Fibroblast of lung (primary cell): ENCODE measurements at regions not wholly inside any gene's neighbourhood (a gene's known extent, or its start where the extent isn't known, plus 50 kb on each side); places are given as distances from the start of the nearest gene placed in this dataset.

Experiments
- DNase-seq, 2 donors: peaks; one replicate each; pipeline versions ENCODE4 v3.0.0 to v3.0.0-alpha.2; 2010; ENCODE audit warnings: low read depth in 2 of 2
- H2AFZ ChIP-seq: 2 replicates; pipeline ENCODE4 v1.5.1; 2012; ENCODE audit warnings: low read length, control low read depth, inconsistent platforms
- H3K27ac ChIP-seq: 2 replicates; pipeline ENCODE4 v1.5.1; 2011; ENCODE audit warnings: low read length, control low read depth; ENCODE audit not compliant: insufficient read depth
- H3K27me3 ChIP-seq: 2 replicates; pipeline ENCODE4 v1.5.1; 2011; ENCODE audit warnings: mild to moderate bottlenecking, low read length; ENCODE audit not compliant: control insufficient read depth, insufficient read depth
- H3K36me3 ChIP-seq: 2 replicates; pipeline ENCODE4 v1.5.1; 2011; ENCODE audit warnings: low read length; ENCODE audit not compliant: control insufficient read depth, insufficient read depth
- H3K4me1 ChIP-seq: 2 replicates; pipeline ENCODE4 v1.5.1; 2011; ENCODE audit warnings: low read length; ENCODE audit not compliant: control insufficient read depth, insufficient read depth; ENCODE audit errors: extremely low read depth
- H3K4me2 ChIP-seq: 2 replicates; pipeline ENCODE4 v1.5.1; 2011; ENCODE audit warnings: low read length, control low read depth; ENCODE audit not compliant: insufficient read depth; ENCODE audit errors: extremely low read depth
- H3K4me3 ChIP-seq, 4 experiments: fragments of 200-600 bp in 1 of 4; sonication (generic) in 1 of 4; replicated peaks in 1 of 4; 2 replicates each; pipeline ENCODE4 v1.5.1; 2011 to 2016; ENCODE audit warnings: low read length in 4 of 4, low read depth in 3 of 4, mild to moderate bottlenecking in 3 of 4, control low read depth in 2 of 4, inconsistent platforms in 1 of 4, mixed read lengths in 1 of 4; ENCODE audit not compliant: insufficient read depth in 1 of 4; ENCODE audit errors: control extremely low read depth in 1 of 4
- H3K79me2 ChIP-seq: 2 replicates; pipeline ENCODE4 v1.5.1; 2012; ENCODE audit warnings: mild to moderate bottlenecking, low read length, inconsistent platforms; ENCODE audit not compliant: control insufficient read depth, insufficient read depth
- H3K9ac ChIP-seq: 2 replicates; pipeline ENCODE4 v1.5.1; 2011; ENCODE audit warnings: mild to moderate bottlenecking, low read length, control low read depth; ENCODE audit not compliant: insufficient read depth
- H3K9me3 ChIP-seq: 2 replicates; pipeline ENCODE4 v1.5.1; 2012; ENCODE audit warnings: low read depth, low read length; ENCODE audit not compliant: control insufficient read depth, insufficient read depth
- H4K20me1 ChIP-seq: 2 replicates; pipeline ENCODE4 v1.5.1; 2011; ENCODE audit warnings: low read length; ENCODE audit not compliant: control insufficient read depth, insufficient read depth; ENCODE audit errors: extremely low read depth
- EZH2 ChIP-seq: IDR thresholded peaks from 2 replicates; pipeline ENCODE4 v1.5.1; 2012; ENCODE audit warnings: low read length, control low read depth, mild to moderate bottlenecking; ENCODE audit errors: missing control alignments
- TF ChIP-seq, protein P1 (sequence below), 2 donors: IDR thresholded peaks in 1 of 2; conservative IDR thresholded peaks in 1 of 2; 1 replicate in 1 of 2; 2 replicates in 1 of 2; pipeline ENCODE4 v1.5.1; 2011 to 2012; ENCODE audit warnings: low read length in 2 of 2, control low read depth in 1 of 2, inconsistent platforms in 1 of 2, low read depth in 1 of 2, mild to moderate bottlenecking in 1 of 2

GRCh38 chr7:49623943-49624342 lies 149.5 kb upstream of the VWC2 start:
- DNase-seq, result no peak
- no peaks in the 10 kb centered on the region for H3K9me3 ChIP-seq
- TF ChIP-seq EZH2, result no peak
- TF ChIP-seq, protein P1, sequence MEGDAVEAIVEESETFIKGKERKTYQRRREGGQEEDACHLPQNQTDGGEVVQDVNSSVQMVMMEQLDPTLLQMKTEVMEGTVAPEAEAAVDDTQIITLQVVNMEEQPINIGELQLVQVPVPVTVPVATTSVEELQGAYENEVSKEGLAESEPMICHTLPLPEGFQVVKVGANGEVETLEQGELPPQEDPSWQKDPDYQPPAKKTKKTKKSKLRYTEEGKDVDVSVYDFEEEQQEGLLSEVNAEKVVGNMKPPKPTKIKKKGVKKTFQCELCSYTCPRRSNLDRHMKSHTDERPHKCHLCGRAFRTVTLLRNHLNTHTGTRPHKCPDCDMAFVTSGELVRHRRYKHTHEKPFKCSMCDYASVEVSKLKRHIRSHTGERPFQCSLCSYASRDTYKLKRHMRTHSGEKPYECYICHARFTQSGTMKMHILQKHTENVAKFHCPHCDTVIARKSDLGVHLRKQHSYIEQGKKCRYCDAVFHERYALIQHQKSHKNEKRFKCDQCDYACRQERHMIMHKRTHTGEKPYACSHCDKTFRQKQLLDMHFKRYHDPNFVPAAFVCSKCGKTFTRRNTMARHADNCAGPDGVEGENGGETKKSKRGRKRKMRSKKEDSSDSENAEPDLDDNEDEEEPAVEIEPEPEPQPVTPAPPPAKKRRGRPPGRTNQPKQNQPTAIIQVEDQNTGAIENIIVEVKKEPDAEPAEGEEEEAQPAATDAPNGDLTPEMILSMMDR (conservative IDR thresholded peaks at IDR 0.05 in 1 of 2, IDR thresholded peaks at IDR 0.05 in 1 of 2; ENCODE audit: low read depth in 1 of 2, low read length in 2 of 2), result no peak
- H3K4me3 ChIP-seq, result no peak overlapping the region
- H2AFZ ChIP-seq, result no peak overlapping the region
- no peaks in the 10 kb centered on the region for H4K20me1 ChIP-seq
- no peaks in the 10 kb centered on the region for H3K27me3 ChIP-seq
- H3K36me3 ChIP-seq, result no peaks in the 10 kb centered on the region
- no peak overlapping the region for H3K9ac ChIP-seq
- H3K79me2 ChIP-seq, result no peaks in the 10 kb centered on the region
- no peak overlapping the region for H3K4me2 ChIP-seq
- no peaks in the 10 kb centered on the region for H3K4me1 ChIP-seq
- no peak overlapping the region for H3K27ac ChIP-seq

- no peaks in the 10 kb centered on the region for H3K36me3 ChIP-seq
- H4K20me1 ChIP-seq, result no peaks in the 10 kb centered on the region
- H3K4me1 ChIP-seq, result no peaks in the 10 kb centered on the region
- TF ChIP-seq, protein P1 (conservative IDR thresholded peaks at IDR 0.05 in 1 of 2, IDR thresholded peaks at IDR 0.05 in 1 of 2; ENCODE audit: low read depth in 1 of 2, low read length in 2 of 2), result no peak
- no peak for TF ChIP-seq EZH2
- no peak overlapping the region for H3K4me2 ChIP-seq
- no peak overlapping the region for H3K9ac ChIP-seq
- DNase-seq, result no peak
- H3K4me3 ChIP-seq, result no peak overlapping the region
- no peak overlapping the region for H3K27ac ChIP-seq
- no peaks in the 10 kb centered on the region for H3K27me3 ChIP-seq
- no peak overlapping the region for H2AFZ ChIP-seq
- no peaks in the 10 kb centered on the region for H3K9me3 ChIP-seq
- H3K79me2 ChIP-seq, result no peaks in the 10 kb centered on the region
These were observed 148.8 kb upstream of the VWC2 start for GRCh38 chr7:49624611-49625010.

DNA sequence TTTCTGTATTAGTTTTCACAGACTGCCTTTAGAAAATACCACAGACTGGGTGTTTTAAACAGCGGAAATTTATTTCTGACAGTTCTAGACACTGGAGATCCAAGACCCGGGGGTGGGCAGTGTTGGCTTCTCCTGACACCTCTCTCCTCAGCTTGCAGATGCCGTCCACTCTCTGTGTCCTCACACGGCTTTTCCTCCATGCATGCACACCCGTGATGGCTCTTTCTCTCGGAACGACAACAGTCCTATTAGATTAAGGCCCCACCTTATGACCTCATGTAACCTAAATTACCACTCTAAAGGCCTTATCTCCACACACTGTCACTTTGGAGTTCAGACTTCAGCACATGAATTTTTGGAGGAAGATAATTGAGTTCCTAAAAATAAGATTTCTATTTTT lies 142.9 kb upstream of the VWC2 start:
- H3K4me3 ChIP-seq, result no peak overlapping the region
- no peak overlapping the region for H2AFZ ChIP-seq
- no peak overlapping the region for H3K4me2 ChIP-seq
- no peak for DNase-seq
- no peaks in the 10 kb centered on the region for H3K4me1 ChIP-seq
- no peaks in the 10 kb centered on the region for H4K20me1 ChIP-seq
- no peaks in the 10 kb centered on the region for H3K79me2 ChIP-seq
- H3K27me3 ChIP-seq, result no peaks in the 10 kb centered on the region
- H3K9ac ChIP-seq, result no peak overlapping the region
- H3K36me3 ChIP-seq, result no peaks in the 10 kb centered on the region
- H3K27ac ChIP-seq, result no peak overlapping the region
- TF ChIP-seq EZH2, result no peak
- TF ChIP-seq, protein P1 (conservative IDR thresholded peaks at IDR 0.05 in 1 of 2, IDR thresholded peaks at IDR 0.05 in 1 of 2; ENCODE audit: low read depth in 1 of 2, low read length in 2 of 2), result no peak
- H3K9me3 ChIP-seq, result no peaks in the 10 kb centered on the region
